IPS-NIHi7 (cell line): ENCODE measurements at regions not wholly inside any gene's neighbourhood (a gene's known extent, or its start where the extent isn't known, plus 50 kb on each side); places are given as distances from the start of the nearest gene placed in this dataset.
A peak's percentile ranks its signal among the peaks of the same experiment; 100 is the strongest.
"Not testable (repeated sequence)": the region's sequence is repeated elsewhere in the genome, so short reads cannot be mapped to it uniquely, and the experiment has no call there.

Source experiments
- DNase-seq: peaks from one replicate; pipeline ENCODE4 v3.0.0; 2012; ENCODE audit warnings: mixed read lengths; ENCODE audit errors: extremely low spot score

- no peak for DNase-seq
Measured at GRCh38 chr13:76014406-76015318, 378.5 kb downstream of the LMO7 start.

DNA sequence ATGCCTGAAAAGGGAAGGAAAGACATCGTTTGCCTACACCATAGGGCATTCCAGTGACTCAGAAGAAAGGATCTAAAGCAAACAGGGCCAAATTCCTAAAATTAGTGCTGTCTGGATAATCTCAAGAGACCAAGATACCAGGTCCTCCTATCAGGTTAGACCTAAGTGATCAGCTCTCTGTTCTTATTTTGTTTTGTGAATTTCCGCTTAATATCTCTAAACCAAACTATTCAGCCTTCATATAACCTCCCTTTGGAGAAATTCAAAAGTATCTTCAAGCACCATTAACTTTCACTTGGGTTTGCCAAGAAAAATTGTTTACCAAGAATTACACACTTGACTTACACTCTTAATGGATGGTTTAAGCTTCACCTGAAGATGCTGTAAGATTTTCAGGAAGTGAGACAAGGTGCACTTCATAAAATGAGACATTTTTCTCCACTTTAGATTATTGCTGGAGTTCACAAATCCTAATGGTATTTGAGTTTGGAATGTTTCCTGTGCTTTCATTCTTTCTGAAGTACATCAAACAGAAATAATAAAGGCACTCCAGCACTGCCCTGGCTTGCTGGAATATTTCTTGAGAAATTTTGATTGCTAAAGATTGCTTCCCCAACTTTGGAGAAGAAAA is 376.1 kb downstream of the LMO7 start:
- peak; percentile 8 for DNase-seq

DNA sequence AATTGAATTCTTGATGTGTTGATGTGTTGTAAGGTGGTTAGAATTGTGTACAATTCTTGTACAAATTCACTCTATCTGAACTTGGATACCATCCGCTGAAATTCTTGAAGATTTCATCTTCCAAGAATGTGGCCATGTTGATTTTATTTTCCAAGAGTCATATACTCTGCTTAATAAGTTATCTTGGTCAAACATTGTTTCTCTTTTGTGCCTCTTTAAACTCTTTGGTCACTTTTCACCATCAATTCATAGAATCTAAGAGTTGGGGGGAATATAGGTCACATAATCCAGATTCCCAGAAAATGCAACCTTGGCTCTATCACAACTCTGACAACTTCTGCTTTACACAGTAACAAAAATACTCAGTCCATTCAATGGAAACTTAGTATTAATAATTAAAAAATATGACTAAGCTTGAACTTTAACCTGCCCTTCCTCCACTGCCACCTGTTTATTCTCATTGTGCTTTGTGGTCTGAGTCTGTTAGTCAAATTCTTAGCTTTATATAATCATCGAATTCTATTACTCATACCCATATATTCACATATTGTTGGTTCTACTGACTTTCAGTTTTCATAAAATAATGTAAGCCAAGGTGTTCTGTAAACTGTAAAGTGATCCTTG is 373.2 kb downstream of the LMO7 start:
- DNase-seq, result no peak

DNA sequence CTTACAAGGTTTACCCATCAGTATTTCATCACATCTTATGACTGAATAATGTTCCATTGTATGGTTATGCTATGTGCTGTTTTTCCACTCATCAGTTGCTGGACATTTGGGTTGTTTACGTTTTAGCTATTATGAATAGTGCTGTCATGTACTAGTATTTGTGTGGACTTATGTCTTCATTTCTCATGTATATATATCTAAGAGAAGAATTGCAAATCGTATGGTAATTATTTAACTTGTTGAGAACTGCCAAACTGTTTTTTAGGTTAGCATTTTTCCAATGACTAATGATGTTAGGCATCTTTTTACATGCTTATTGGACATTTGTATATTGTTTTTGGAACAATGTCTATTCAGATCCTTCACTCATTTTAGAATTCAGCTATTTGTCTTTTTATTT is 368.3 kb downstream of the LMO7 start:
- no peak for DNase-seq

- DNase-seq, result no peak
Measured at GRCh38 chr13:76000131-76000530, 364.0 kb downstream of the LMO7 start.

DNA sequence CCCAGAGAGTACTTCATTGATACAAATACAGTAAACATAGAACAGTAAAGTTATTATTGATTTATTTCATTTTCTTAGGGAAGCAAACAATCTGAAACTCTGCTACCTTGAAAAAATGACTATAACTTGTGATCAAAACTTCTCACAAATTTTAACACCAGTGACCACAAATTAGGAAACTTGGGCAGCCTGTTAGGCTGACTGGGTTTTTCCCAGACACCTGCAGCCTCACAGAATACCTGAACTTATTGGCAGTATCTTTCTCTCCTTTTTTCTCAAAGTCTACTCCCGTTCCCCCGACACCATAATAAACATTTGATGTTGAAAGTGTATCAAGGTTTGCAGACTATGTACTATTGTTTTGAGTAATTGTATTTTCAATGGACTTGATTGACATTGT is 360.5 kb downstream of the LMO7 start:
- no peak for DNase-seq

DNA sequence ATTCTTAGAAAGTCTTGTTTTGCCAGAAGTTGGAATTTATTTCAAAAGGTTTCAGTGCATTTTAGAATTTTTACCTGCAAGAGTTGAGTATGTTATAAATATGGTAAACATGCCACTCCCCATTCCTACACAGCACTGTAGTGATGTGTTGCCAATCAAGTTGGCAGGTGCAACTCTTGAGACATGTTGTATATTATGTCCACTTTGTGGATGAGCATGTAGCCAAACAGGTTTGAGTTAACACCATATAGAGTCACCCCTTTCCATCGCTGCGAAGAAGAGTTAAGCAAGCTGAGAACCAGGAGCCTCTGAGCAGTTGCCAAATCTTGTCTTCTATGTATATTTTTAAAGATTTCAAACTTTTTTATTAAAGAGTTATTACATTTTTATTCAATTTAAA is 359.8 kb downstream of the LMO7 start:
- DNase-seq, result no peak

GRCh38 chr13:75993823-75994222 is 357.7 kb downstream of the LMO7 start:
- no peak for DNase-seq

DNA sequence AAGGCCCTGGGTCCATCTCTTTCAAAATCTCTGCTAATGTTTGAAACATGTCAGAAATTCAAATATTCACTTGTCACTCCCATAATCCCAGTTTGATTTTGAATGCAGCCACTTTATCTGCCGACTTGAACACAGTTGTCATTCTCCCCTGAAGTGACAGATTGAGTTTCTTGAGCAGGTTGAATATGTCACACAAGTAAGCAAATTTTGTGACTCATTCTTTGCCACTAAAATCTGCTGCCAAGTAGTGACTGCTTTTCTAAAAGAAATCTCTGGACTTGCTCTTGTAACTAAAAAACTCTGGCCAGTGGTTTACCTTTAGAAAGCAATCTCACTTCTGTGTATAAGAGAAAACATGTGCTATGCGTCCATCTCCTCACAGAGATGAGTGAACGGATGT is 357.1 kb downstream of the LMO7 start:
- no peak for DNase-seq

DNA sequence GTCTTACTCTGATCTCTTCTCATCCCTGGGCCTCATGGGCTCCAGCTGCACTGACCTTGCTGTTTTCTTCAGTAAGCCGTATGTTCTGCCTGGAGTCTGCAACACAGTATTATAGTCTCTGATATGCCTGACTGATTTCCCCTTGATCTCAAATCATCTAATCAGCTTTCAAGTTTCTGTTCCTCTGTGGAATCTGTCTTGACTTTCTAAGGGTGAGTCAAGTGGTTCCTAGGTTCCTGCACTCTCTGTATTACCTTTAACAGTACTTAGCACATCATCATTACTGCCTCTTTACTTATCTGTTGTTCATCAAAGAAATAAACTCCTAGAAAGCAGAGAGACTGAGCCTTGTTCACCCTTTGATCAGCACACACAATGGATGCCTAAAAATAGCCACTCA is 350.7 kb downstream of the LMO7 start:
- DNase-seq, result no peak

GRCh38 chr13:75985132-75985531 is 349.0 kb downstream of the LMO7 start:
- peak; percentile 18 for DNase-seq

DNA sequence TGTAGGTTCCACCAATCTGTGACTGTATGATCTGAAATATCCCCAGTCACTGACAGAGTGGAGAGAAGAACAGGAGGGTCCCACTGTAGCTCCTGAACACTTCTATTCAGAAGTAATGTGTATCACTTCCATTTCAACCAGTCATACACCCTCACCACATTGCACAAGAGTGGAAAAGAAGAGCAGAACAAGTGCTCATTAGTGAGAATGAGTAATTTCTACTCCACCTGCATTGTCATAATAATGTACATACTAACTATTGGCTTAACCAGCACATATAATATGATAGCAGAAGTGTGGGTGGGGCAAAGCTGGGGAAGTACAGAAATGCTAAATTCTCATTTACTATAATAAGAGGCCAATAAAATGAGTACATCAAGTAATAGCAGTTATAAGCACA is 342.7 kb downstream of the LMO7 start:
- no peak for DNase-seq

DNA sequence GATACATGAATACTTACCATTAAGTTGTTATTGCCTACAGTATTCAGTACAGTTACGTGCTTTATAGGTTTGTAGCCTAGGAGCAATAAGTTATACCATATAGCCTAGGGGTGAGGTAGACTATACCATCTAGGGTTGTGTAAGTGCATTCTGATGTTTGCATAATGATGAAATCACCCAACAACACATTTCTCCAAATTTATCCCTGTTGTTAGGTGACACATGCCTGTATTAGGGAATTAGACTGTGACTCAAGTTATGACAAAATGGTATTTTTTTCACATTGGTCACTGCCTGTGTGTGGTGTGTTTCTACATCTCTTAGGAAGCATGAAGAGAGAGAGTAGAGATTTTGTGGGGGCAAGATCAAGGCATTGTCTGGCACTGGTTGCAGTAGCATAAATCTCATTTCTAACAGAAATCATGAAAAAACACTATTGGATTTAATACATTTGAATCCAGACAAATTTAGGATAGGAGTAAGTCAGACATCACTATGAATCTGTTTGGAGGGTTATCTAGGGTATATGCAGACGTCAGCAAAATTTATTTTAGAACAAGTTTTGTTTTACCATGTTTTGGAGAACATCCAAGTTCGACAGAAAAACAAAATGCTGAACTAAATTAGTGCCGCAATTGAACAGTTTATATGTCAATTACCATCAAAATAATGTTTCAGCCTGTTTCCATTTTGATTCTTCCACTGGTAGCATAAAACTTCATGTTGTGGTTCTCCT is 332.1 kb downstream of the LMO7 start:
- no peak for DNase-seq

- no peak for DNase-seq
Measured at GRCh38 chr13:75963302-75963701, 327.2 kb downstream of the LMO7 start.

DNA sequence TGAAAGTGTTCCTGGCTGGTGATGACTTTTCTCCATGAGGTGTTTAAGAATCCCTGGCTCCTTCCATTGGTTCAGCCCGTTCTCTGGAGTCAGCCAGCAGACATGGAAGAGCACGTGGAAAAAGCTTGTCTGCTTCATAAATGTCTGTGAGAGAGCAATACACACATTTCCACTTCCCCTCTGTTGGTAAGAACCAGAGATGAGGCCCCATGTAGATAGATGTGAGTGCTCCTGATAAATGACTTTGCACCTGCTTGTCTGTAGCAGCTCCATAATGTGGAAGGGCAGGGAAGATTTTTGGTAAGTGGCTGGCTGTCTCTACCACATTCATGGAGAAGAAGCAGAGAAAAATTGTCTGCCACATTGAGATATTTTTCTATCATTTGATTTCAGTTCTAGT is 325.8 kb downstream of the LMO7 start:
- no peak for DNase-seq

DNA sequence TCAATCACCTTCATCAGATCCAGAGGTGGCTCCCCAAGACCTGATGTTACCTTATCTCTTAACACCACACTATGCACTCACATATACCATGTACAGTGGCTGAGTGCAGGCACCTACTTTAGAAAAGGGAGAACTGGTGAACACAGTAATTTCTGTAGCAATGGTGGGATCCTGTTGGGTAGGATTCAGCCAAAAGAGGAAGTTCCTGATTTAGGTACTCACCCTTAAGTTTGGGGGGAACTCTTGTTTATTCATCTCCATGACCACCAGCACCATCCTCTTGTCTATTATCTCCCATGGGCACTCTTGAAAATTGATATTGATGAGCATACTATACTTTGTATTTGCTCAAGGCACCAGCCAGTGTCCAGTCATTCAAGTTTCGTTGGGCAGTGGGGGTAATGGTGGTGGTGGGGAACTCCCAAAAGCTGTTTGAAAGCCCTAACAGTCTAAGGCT is 324.4 kb downstream of the LMO7 start:
- no peak for DNase-seq

DNA sequence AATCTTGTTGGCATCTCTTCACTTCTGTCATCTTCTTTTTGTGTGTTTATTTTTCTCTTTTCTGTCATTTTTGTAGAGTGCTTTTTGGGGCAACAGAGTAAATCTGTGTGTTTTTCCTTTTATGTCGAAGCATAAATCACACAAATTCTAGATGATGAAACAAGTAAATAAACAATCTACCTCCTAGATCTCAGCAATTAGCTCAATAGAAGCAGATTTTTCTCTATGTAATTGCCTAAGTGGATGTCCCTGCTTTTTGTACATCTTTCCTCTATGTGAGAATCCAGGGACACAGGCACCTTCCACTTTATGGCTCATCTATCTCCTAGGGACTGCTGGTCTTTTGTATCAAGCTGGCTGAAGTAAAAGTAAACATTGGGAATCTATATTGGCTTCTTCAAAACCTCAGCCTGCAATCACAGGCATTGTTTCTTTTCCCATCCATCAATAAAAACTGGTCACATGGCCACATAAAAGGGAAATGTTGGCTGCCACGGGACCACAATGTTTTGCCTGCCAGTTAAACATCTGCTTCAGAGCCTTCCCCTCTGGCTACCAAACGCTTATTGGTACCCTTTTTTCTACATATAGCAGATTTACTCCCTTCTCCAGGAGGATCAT is 323.8 kb downstream of the LMO7 start:
- no peak for DNase-seq

GRCh38 chr13:75953589-75953988 is 317.5 kb downstream of the LMO7 start:
- not testable (repeated sequence) for DNase-seq

DNA sequence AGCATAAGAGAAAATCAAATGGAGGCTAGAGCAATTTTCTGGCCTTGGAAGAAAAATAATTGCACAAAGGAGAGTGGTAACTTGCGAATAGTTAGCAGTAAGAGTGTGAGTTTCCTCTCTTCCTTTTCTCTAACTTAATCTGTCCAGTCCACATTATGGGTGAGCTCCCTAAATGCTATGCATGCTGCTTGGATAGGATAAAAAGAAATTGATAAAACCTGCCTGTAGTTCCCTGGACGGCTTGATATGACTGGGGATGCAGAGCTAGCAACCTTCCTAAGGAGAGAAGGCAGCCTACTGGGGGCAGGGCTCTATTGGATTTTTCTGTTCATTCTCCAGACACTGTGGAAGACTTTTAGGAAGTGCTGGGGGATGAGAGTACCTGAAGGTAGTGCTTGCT is 311.3 kb downstream of the LMO7 start:
- DNase-seq, result no peak

DNA sequence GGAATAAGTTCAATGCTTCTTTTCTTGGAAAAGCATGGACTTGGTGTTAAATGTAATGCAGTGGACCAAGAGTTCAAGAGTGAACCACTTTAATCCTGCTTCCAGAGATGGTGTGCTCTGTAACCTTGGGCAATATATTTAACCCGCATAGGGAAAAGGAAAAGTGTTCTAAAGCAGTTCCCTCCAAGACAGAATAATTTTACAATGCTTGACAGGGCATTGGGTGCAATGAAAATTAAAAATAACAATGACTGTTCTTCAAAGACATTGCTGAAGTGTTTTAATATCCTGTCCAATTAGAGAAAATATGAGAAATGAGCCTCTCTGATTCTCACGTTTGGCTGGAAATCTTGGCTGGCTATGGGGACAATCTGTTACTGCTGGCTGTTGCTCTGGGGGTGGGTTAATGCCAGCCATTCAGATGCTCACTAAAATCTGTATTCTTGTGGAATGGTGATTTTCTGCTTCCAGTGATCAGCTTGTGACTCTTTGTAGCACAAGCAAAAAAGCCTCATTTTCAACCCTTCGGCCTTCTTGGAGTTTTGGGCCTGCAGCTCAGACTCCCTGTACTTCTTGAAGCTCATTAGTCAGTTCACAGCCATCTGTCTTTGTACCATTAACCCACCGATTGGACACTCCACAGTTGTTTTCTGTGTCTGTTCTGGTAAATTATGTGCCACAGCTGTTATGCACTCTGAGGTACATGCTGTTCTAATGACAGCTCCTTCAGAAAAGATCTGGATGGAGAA is 310.6 kb downstream of the LMO7 start:
- no peak for DNase-seq
